ENCODE measurements at regions not wholly inside any gene's neighbourhood (a gene's known extent, or its start where the extent isn't known, plus 50 kb on each side); places are given as distances from the start of the nearest gene placed in this dataset.

DNA sequence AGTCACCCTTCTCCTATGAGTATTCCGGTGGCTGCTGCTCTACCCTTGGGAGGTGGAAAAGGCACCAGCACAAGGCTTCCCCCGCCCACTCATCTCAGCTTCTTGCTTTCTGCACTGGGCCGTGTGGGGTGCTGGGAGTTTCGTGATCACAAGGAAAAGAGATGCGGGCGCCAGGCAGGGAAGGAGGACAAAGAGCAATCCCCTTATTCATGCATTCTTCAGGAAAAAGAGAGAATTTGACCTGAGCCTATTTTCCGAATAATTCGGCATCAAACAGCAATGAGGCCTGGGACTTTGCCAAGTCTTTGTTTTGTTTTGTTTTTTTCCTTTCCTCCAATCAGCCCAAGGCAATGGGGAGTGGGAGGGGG, 102.2 kb upstream of the LPP start:
- TF ChIP-seq, protein P1, sequence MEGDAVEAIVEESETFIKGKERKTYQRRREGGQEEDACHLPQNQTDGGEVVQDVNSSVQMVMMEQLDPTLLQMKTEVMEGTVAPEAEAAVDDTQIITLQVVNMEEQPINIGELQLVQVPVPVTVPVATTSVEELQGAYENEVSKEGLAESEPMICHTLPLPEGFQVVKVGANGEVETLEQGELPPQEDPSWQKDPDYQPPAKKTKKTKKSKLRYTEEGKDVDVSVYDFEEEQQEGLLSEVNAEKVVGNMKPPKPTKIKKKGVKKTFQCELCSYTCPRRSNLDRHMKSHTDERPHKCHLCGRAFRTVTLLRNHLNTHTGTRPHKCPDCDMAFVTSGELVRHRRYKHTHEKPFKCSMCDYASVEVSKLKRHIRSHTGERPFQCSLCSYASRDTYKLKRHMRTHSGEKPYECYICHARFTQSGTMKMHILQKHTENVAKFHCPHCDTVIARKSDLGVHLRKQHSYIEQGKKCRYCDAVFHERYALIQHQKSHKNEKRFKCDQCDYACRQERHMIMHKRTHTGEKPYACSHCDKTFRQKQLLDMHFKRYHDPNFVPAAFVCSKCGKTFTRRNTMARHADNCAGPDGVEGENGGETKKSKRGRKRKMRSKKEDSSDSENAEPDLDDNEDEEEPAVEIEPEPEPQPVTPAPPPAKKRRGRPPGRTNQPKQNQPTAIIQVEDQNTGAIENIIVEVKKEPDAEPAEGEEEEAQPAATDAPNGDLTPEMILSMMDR (IDR thresholded peaks at IDR 0.05; ENCODE audit: low read depth, low read length, poor library complexity, severe bottlenecking): no peak
- no peak for TF ChIP-seq EZH2phosphoT487 (IDR thresholded peaks at IDR 0.05; ENCODE audit: borderline replicate concordance, low read length)
